Endodermal cell (in vitro differentiated cells): ENCODE measurements at regions not wholly inside any gene's neighbourhood (a gene's known extent, or its start where the extent isn't known, plus 50 kb on each side); places are given as distances from the start of the nearest gene placed in this dataset.

Experiments used
- DNase-seq: peaks from one replicate; pipeline ENCODE4 v3.0.0-alpha.2; 2017
- H3K27ac ChIP-seq: 2 replicates; pipeline ENCODE4 v1.5.1; 2013; ENCODE audit warnings: mild to moderate bottlenecking, low read depth, low read length, moderate library complexity
- H3K27me3 ChIP-seq: 2 replicates; pipeline ENCODE4 v1.6.1; 2013; ENCODE audit warnings: mild to moderate bottlenecking, low read length, moderate library complexity; ENCODE audit not compliant: insufficient read depth, control insufficient read depth, poor library complexity, severe bottlenecking
- H3K36me3 ChIP-seq: 2 replicates; pipeline ENCODE4 v1.7.0; 2013; ENCODE audit warnings: mild to moderate bottlenecking, low read length, moderate library complexity; ENCODE audit not compliant: control insufficient read depth, insufficient read depth
- H3K4me1 ChIP-seq: one replicate; pipeline ENCODE4 v1.7.0; 2013; ENCODE audit warnings: low read length; ENCODE audit not compliant: control insufficient read depth, insufficient read depth
- H3K4me3 ChIP-seq: 2 replicates; pipeline ENCODE4 v1.5.1; 2013; ENCODE audit warnings: mild to moderate bottlenecking, low read length, moderate library complexity
- H3K9ac ChIP-seq: 2 replicates; pipeline ENCODE4 v1.6.1; 2013; ENCODE audit warnings: mild to moderate bottlenecking, low read length, moderate library complexity; ENCODE audit not compliant: poor library complexity, severe bottlenecking; ENCODE audit errors: extremely low read depth
- H3K9me3 ChIP-seq: 2 replicates; pipeline ENCODE4 v1.6.1; 2013; ENCODE audit warnings: mild to moderate bottlenecking, low read length, moderate library complexity; ENCODE audit not compliant: control insufficient read depth
- H3K27ac Mint-ChIP-seq: 2 replicates; pipeline ENCODE4 v1.8.0; 2020; ENCODE audit warnings: mixed read lengths
- H3K27me3 Mint-ChIP-seq: 2 replicates; pipeline ENCODE4 v1.8.0; 2021; ENCODE audit warnings: mild to moderate bottlenecking, mixed read lengths; ENCODE audit not compliant: insufficient read depth
- H3K36me3 Mint-ChIP-seq: 2 replicates; pipeline ENCODE4 v1.8.0; 2020; ENCODE audit warnings: low read depth, mixed read lengths
- H3K4me1 Mint-ChIP-seq: 2 replicates; pipeline ENCODE4 v1.8.0; 2020; ENCODE audit warnings: mixed read lengths
- H3K4me3 Mint-ChIP-seq: 2 replicates; pipeline ENCODE4 v1.8.0; 2020; ENCODE audit warnings: mild to moderate bottlenecking, moderate library complexity, mixed read lengths
- H3K9me3 Mint-ChIP-seq: 2 replicates; pipeline ENCODE4 v1.8.0; 2020; ENCODE audit warnings: mild to moderate bottlenecking, mixed read lengths
- WGBS, 2 experiments: methylation state at CpG; one replicate each; pipeline versions ENCODE4 v1.1.5 to v1.1.7; 2013; ENCODE audit warnings: missing lambda C conversion rate in 2 of 2, mixed read lengths in 1 of 2; ENCODE audit not compliant: insufficient coverage in 1 of 2, insufficient read length in 1 of 2; 5-methylcytosine and 5-hydroxymethylcytosine counted together
- TF ChIP-seq, protein P1 (sequence below): fragments of 200-600 bp; sonication (generic); conservative IDR thresholded peaks from 2 replicates; pipeline ENCODE4 v1.5.0; 2021; ENCODE audit warnings: antibody characterized with exemption, mild to moderate bottlenecking

DNA sequence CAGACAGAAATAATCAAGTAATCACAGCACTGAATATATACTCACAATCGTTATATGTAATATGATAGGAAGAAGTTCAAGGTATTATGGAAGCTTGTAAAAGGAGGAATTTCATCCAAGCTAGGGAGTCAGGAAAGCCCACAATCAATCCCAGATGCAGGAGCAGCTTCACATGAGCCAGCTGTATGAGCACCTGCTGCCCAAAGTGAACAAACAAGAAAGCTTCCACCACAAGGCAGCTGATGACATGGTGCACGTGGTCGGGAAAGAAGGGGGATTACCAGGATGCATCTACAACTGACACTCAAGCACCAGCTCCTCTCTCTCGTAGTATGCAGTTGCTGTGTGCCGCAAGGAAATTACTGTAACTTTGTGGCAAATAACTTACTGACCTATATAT lies 225.2 kb downstream of the XPNPEP1 start:
- no peaks in the 10 kb centered on the region for H3K9me3 ChIP-seq
- WGBS, 2 experiments, result 83 to 92% methylated on average over 4 to 5 of the region's 5 CpGs

DNA sequence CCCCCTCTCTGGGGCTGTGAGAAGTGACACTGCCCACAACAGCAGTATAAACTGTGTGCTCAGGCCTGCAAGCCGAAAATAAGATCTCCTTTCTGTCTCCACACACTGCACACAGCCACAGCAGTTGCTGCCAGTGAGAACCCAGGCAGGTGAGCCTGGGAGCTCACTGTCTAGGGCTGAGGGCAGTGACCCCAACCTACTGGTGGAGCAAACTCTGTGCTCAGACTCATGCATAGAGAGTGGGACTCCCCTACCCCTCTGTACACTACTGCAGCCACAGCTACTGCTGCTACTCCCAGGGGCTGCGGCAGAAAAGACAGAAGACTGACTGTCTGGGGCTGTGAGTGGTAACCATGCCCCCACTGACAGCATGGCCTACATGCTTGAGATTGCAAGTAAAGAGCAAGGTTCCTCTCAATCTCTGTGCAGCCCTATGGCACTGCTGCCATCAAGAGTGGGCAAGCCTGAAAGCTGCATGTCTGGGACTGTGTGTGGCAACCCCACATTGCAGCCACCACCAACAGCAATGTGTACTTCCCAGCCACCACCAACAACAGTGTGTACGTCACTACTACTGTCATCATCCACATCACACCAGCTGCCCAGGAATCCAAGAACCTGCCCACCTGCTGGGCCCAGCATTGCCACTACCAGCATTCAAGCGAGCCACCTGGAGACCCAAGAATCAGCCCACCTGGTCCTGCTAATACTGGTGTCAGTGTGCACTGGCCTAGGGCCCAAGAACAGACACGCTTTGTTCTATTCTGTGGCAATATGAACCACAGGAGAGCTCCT lies 226.1 kb downstream of the XPNPEP1 start:
- 74 to 78% methylated on average over 3 to 5 of the region's 5 CpGs for WGBS, 2 experiments
- H3K4me1 ChIP-seq, result no peaks in the 10 kb centered on the region
- H3K36me3 Mint-ChIP-seq, result no peaks in the 10 kb centered on the region
- no peak overlapping the region for H3K4me3 ChIP-seq
- H3K36me3 ChIP-seq, result no peaks in the 10 kb centered on the region
- peaks cover 3% of the 10 kb centered on the region for H3K9me3 ChIP-seq
- H3K4me1 Mint-ChIP-seq, result no peaks in the 10 kb centered on the region
- no peaks in the 10 kb centered on the region for H3K27me3 ChIP-seq
- H3K4me3 Mint-ChIP-seq, result no peak overlapping the region
- H3K27me3 Mint-ChIP-seq, result no peaks in the 10 kb centered on the region
- TF ChIP-seq, protein P1, sequence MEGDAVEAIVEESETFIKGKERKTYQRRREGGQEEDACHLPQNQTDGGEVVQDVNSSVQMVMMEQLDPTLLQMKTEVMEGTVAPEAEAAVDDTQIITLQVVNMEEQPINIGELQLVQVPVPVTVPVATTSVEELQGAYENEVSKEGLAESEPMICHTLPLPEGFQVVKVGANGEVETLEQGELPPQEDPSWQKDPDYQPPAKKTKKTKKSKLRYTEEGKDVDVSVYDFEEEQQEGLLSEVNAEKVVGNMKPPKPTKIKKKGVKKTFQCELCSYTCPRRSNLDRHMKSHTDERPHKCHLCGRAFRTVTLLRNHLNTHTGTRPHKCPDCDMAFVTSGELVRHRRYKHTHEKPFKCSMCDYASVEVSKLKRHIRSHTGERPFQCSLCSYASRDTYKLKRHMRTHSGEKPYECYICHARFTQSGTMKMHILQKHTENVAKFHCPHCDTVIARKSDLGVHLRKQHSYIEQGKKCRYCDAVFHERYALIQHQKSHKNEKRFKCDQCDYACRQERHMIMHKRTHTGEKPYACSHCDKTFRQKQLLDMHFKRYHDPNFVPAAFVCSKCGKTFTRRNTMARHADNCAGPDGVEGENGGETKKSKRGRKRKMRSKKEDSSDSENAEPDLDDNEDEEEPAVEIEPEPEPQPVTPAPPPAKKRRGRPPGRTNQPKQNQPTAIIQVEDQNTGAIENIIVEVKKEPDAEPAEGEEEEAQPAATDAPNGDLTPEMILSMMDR, result no peak
- H3K27ac Mint-ChIP-seq, result no peak overlapping the region
- H3K9ac ChIP-seq, result no peak overlapping the region
- H3K27ac ChIP-seq, result no peak overlapping the region
- H3K9me3 Mint-ChIP-seq, result no peaks in the 10 kb centered on the region
- DNase-seq, result no peak

More for the DNA sequence above, 225.2 kb downstream of the XPNPEP1 start:
- Mint-ChIP-seq H3K4me3 (no peak overlapping the region), H3K27me3 (no peaks in the 10 kb centered on the region), H3K4me1 (no peaks in the 10 kb centered on the region), H3K9me3 (no peaks in the 10 kb centered on the region), H3K36me3 (no peaks in the 10 kb centered on the region), H3K27ac (no peak overlapping the region)
- H3K4me1 ChIP-seq, result no peaks in the 10 kb centered on the region
- no peak overlapping the region for H3K4me3 ChIP-seq
- H3K36me3 ChIP-seq, result no peaks in the 10 kb centered on the region
- H3K27me3 ChIP-seq, result no peaks in the 10 kb centered on the region
- no peak for DNase-seq
- TF ChIP-seq, protein P1, result no peak
- H3K9ac ChIP-seq, result no peak overlapping the region
- no peak overlapping the region for H3K27ac ChIP-seq

DNA sequence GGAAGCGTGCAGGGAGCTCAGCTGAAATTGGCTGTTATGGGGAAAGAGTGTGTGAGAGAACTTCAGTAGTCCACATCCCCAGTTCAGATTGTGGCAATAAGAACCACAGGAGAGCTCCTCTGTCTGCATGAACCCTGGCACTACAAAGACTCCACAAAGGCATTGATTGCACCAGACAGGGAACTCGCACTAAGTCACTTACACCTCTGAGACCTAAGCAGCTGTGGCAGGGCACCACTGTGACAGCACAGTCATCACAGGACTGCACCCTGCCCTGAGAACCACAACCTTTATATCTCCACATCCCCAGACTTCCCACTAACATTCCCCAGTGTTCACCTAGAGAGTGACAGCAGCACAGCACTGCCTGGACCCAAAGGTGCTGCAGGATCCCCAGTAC lies 226.8 kb downstream of the XPNPEP1 start:
- no peaks in the 10 kb centered on the region for H3K36me3 ChIP-seq
- H3K4me1 ChIP-seq, result no peaks in the 10 kb centered on the region
- DNase-seq, result no peak
- no peaks in the 10 kb centered on the region for H3K27me3 ChIP-seq
- Mint-ChIP-seq H3K4me3 (no peak overlapping the region), H3K27ac (peak overlapping the region; percentile 37), H3K9me3 (no peaks in the 10 kb centered on the region), H3K36me3 (no peaks in the 10 kb centered on the region), H3K4me1 (no peaks in the 10 kb centered on the region), H3K27me3 (no peaks in the 10 kb centered on the region)
- 60 to 80% methylated on average over 1 to 2 of the region's 2 CpGs for WGBS, 2 experiments
- peaks cover 6% of the 10 kb centered on the region for H3K9me3 ChIP-seq
- H3K9ac ChIP-seq, result no peak overlapping the region
- no peak overlapping the region for H3K4me3 ChIP-seq
- H3K27ac ChIP-seq, result no peak overlapping the region
- TF ChIP-seq, protein P1, result no peak
